ENCODE measurements at regions not wholly inside any gene's neighbourhood (a gene's known extent, or its start where the extent isn't known, plus 50 kb on each side); places are given as distances from the start of the nearest gene placed in this dataset.
"Not testable (repeated sequence)": the region's sequence is repeated elsewhere in the genome, so short reads cannot be mapped to it uniquely, and the experiment has no call there.

- DNase-seq = no peak
Measured at GRCh38 chr13:89072979-89073378, 1401.8 kb downstream of the SLITRK5 start.

GRCh38 chr13:89076622-89077021 lies 1405.5 kb downstream of the SLITRK5 start:
- DNase-seq = no peak

DNA sequence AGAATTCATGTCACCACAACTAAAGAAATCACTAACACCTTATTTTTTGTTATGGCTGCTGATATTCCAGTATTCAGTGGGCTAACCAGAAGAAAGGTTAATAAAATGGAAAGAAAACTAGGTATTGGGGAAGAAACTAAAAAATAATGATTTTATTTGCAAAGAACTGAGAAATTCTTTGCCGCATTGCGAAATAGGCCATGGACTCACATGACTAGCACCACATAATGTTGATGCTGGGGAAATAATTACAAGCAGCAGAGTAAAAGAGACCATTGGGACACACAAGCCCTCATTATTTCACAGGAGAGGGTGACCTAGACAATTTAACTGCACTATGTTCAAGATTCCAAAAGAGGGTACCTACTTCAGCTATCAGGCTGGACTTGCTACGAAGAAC lies 1411.5 kb downstream of the SLITRK5 start:
- peak; percentile 32 for DNase-seq

DNA sequence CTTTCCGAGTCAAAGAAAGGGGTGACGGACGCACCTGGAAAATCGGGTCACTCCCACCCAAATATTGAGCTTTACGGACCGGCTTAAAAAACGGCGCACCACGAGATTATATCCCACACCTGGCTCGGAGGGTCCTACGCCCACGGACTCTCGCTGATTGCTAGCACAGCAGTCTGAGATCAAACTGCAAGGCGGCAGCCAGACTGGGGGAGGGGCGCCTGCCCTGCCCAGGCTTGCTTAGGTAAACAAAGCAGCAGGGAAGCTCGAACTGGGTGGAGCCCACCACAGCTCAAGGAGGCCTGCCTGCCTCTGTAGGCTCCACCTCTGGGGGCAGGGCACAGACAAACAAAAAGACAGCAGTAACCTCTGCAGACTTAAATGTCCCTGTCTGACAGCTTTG lies 1416.9 kb downstream of the SLITRK5 start:
- not testable (repeated sequence) for DNase-seq

DNA sequence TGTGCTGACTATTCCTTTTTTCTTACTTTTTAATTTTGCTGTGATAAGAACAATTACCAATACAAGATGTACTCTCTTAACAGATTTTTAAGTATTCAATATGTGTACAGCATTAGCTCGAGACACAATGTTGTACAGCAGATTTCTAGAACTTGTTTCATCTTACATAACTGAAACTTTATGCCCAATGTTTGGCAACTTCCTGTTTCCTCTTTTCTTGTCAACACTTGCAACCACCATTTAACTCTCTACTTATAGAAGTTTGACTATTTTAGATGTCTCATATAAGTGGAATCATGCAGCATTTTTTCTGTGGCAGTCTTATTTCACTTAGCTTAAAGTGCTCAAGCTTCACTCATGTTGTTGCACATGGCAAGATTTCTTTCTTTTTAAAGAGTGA lies 1426.8 kb downstream of the SLITRK5 start:
- peak; percentile 91 for DNase-seq

- no peak for DNase-seq
Measured at GRCh38 chr13:89113744-89114143, 1442.6 kb downstream of the SLITRK5 start.

DNA sequence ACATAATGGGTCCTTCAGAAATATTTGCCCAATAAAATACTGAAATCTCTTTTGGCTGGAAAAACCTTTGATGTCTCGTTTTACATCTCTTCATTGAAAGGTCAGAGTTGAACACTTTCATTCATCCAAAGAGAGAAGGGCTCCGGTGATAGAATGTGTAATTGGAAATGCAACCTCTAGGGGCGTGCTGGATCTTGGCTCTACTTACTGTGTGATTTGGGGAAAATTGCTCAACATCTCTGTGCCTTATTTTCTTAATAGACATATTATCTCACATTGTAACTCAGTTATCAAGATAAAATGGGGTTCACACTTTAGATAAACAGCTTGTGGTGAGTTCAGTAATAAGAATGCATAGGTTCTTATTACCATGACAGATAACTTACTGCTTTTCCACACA lies 1444.1 kb downstream of the SLITRK5 start:
- no peak for DNase-seq

GRCh38 chr13:89136678-89137077 lies 1465.5 kb downstream of the SLITRK5 start:
- no peak for DNase-seq

GRCh38 chr13:89150362-89150761 lies 1479.2 kb downstream of the SLITRK5 start:
- DNase-seq = no peak

- no peak for DNase-seq
Measured at GRCh38 chr13:89153941-89154340, 1482.8 kb downstream of the SLITRK5 start.

DNA sequence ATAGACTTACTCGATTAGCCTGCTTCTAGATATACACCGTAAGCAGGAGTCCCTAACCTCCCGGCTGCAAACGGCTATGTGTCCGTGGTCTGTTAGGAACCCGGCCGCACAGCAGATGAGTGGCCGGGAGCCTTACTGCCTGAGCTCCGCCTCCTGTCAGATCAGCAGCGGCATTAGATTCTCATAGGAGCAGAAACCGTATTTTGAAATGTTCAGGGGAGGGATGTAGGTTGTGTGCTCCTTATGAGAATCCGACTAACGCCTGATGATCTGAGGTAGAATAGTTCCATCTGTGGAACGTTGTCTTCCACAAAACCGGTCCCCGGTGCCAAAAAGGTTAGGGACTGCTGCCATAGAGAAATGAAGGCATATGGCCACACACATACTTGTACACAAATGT lies 1491.9 kb downstream of the SLITRK5 start:
- DNase-seq = no peak

DNA sequence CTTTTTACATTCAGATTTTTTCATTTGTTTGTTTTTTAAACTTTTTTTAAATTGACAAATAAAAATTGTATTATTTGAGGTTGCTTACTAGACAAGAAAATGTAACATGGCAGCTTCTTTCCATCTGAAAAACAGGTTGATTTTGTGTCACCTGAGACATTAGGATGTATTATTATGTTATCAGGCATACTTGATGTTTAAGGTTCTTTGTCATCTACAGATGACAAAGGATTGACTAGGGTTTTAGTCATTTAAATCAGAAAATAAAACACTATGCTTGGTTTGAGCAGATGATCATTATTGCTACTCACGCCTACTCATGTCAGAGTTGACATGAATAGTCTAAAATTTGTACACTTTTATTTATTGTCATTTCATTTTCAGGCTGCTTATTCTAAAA lies 1494.5 kb downstream of the SLITRK5 start:
- DNase-seq = no peak

GRCh38 chr13:89169951-89170350 lies 1498.8 kb downstream of the SLITRK5 start:
- no peak for DNase-seq

DNA sequence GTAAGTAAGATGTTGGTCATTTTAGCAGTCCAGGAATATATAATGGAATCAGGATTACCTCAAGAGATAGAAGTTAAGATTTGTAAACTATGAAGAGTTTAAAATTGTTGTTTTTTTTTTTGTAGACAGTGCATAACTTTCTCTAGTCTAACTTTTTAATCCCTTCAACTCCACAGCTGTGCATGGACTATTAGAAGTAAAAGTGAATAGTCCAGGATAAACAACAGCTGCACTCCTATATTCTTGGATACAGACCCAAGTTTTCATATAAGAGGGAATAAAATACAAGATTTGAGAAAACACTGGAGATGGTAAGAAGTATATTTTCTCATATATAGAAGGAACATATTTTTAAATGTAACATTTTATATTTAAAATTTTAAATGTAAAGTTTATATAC lies 1509.9 kb downstream of the SLITRK5 start:
- DNase-seq = no peak

GRCh38 chr13:89199138-89199537 lies 1528.0 kb downstream of the SLITRK5 start:
- no peak for DNase-seq

DNA sequence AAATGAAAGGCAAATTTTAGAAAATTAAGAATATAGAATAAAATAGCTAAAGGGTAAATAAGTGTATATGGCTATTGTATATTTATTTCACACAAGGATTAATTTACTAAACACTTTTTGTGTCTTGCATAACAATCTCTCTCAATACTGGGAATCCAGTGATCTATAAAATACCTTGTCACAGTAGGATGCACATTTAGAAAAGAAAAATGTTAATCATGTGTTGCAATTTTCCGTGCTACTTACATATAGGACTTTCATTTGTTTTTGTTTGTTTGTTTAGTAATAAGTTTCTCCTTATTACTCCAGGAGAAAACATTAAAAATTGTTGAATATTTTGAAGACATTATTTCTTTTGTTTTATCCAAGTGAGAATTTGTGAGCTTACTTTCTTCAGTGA lies 1533.3 kb downstream of the SLITRK5 start:
- DNase-seq = no peak

GRCh38 chr13:89205856-89206520 lies 1534.8 kb downstream of the SLITRK5 start:
- DNase-seq = peak; percentile 48

DNA sequence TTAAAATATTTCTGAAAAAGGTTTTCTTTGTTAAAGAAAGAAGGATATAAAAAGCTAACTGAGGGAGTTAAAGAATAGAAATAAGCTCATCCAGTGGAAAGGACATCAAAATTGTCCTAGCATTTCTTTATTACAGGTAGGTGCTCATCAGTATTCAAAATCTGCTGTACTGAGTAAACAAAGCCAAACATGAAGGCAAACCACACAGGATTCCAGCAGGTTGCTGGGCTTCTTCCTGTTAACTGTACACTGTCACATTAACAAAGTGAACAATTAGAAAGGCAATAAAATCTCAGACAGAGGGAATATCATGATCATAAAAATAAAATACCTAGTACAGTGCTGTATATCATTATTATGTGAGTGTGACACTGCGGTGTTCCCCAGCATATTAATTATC lies 1541.0 kb downstream of the SLITRK5 start:
- DNase-seq = no peak

DNA sequence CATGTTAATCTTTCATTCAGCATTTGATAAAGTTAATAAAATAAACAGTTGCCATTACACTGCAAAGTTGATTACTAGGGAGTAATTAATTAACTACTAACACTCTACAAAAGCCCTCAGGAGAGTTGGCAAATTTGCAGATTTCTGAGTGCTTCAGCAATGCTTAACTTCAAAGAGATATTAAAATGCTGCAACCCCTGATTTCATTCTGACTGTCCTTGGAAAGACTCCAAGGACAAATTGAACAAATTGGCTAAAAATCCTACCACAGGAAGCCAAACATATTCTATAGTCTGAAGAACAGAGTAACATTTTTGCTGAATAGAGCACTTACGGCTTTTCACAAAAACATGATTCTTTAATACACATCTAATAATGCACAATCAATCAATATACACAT lies 1543.0 kb downstream of the SLITRK5 start:
- no peak for DNase-seq

- not testable (repeated sequence) for DNase-seq
Measured at GRCh38 chr13:89215319-89215718, 1544.1 kb downstream of the SLITRK5 start.

- no peak for DNase-seq
Measured at GRCh38 chr13:89217813-89218212, 1546.6 kb downstream of the SLITRK5 start.

GRCh38 chr13:89221557-89222158 lies 1550.5 kb downstream of the SLITRK5 start:
- DNase-seq = no peak

DNA sequence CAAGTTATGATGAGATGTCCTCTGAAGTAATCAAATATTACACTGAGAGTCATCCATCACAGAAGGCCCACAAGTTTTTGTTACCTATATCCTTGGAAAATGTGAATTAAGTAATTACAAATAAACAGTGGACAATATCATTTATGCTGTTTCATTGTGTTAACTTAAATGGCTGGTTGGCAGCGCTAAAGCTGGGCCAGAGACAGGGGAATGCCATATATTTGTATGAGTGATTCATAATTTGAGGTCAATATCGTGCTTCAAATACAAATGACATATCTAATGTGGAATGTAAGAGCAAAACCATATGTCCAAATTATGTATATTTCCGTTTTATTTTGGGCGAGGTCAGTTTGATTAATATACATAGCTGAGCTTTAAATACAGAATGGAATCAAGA lies 1556.2 kb downstream of the SLITRK5 start:
- DNase-seq = no peak

DNA sequence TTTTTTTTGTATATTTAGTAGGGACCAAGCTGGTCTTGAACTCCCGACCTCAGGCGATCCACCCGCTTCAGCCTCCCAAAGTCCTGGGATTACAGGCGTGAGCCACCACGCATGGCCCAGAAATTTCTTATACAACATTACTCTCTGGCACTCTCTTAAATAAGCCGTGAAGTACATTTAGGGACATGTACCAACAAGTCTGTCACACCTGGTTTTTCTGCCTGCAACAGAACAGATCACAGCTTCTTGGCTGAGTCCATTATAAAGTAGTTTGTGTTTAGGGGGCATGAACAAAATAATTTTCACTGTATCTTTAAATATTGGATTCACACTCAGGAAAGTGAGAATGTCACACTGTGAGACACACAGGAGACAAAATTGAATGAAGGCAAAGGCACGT lies 1567.3 kb downstream of the SLITRK5 start:
- no peak for DNase-seq

Data from MV-4-11 (cell line).